HG03196 (cell line): ENCODE measurements at regions not wholly inside any gene's neighbourhood (a gene's known extent, or its start where the extent isn't known, plus 50 kb on each side); places are given as distances from the start of the nearest gene placed in this dataset.
A peak's percentile ranks its signal among the peaks of the same experiment; 100 is the strongest.

ENCODE experiments used
- ATAC-seq: cut with Tn5 transposase; IDR thresholded peaks from one replicate; pipeline ENCODE4 v1.9.1; 2021; ENCODE audit not compliant: unreplicated experiment

GRCh38 chr6:16078064-16078463, 50.8 kb upstream of the MYLIP start:
- peak; percentile 79 for ATAC-seq

GRCh38 chr6:16069671-16070070, 59.2 kb upstream of the MYLIP start:
- no peak for ATAC-seq

GRCh38 chr6:16069222-16069621, 59.7 kb upstream of the MYLIP start:
- no peak for ATAC-seq

- ATAC-seq, result no peak
Observed at GRCh38 chr6:16067568-16067967, 61.3 kb upstream of the MYLIP start.

GRCh38 chr6:16064671-16065072, 64.2 kb upstream of the MYLIP start:
- no peak for ATAC-seq

- ATAC-seq, result no peak
Observed at GRCh38 chr6:16063580-16063979, 65.3 kb upstream of the MYLIP start.

- ATAC-seq, result no peak
Observed at GRCh38 chr6:16061818-16062217, 67.1 kb upstream of the MYLIP start.

GRCh38 chr6:16060039-16060438, 68.8 kb upstream of the MYLIP start:
- ATAC-seq, result no peak

GRCh38 chr6:16059496-16059895, 69.4 kb upstream of the MYLIP start:
- ATAC-seq, result no peak

GRCh38 chr6:16058929-16059345, 69.9 kb upstream of the MYLIP start:
- no peak for ATAC-seq

- ATAC-seq, result no peak
Observed at GRCh38 chr6:16058201-16058928, 70.5 kb upstream of the MYLIP start.

GRCh38 chr6:16057446-16057845, 71.4 kb upstream of the MYLIP start:
- ATAC-seq, result no peak

- no peak for ATAC-seq
Observed at GRCh38 chr6:16056263-16056870, 72.5 kb upstream of the MYLIP start.

- ATAC-seq, result no peak
Observed at GRCh38 chr6:16055852-16056251, 73.0 kb upstream of the MYLIP start.

- no peak for ATAC-seq
Observed at GRCh38 chr6:16049168-16049567, 79.7 kb upstream of the MYLIP start.

GRCh38 chr6:16048221-16048620, 80.7 kb upstream of the MYLIP start:
- ATAC-seq, result no peak

- no peak for ATAC-seq
Observed at GRCh38 chr6:16047435-16047990, 81.4 kb upstream of the MYLIP start.

- ATAC-seq, result no peak
Observed at GRCh38 chr6:16045238-16045637, 83.6 kb upstream of the MYLIP start.

GRCh38 chr6:16044211-16044643, 84.7 kb upstream of the MYLIP start:
- no peak for ATAC-seq

- ATAC-seq, result no peak
Observed at GRCh38 chr6:16043171-16044135, 85.4 kb upstream of the MYLIP start.

GRCh38 chr6:16042751-16043150, 86.1 kb upstream of the MYLIP start:
- no peak for ATAC-seq
